KBM-7 (cell line): ENCODE measurements at regions not wholly inside any gene's neighbourhood (a gene's known extent, or its start where the extent isn't known, plus 50 kb on each side); places are given as distances from the start of the nearest gene placed in this dataset.
"Not testable (repeated sequence)": the region's sequence is repeated elsewhere in the genome, so short reads cannot be mapped to it uniquely, and the experiment has no call there.

Experiments
- DNase-seq: peaks from one replicate; pipeline ENCODE4 v3.0.0-alpha.2; 2015
- in situ Hi-C: fragments of 300-500 bp; cut with MboI; formaldehyde crosslinking; loops from 2 replicates; pipeline ENCODE4 v1.14.3; 2020; ENCODE audit warnings: low sequenced_read_pairs, low pct_unique_long_range_greater_than_20kb, mixed read lengths

DNA sequence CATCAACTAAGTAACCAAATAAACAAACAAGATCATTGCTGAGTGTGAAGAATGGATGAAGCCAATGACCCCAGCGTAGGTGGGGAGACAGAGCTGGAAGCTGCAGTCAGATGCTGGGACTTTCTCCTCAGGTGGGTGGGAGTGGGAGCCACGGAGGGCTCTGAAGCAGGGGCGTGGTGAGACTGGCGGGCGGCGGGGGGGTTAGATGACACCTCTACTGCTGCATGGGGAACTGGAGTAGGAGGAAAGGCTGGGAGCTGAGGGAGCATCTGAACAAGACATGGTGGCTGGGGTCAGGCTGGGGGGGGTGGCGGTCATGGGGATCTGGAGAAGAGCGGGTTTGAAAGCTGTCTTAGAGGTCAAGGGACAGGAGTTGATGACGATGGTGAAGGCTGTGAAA, 193.8 kb downstream of the C9orf50 start:
- no peak for DNase-seq
- in situ Hi-C loops: no loop called here

DNA sequence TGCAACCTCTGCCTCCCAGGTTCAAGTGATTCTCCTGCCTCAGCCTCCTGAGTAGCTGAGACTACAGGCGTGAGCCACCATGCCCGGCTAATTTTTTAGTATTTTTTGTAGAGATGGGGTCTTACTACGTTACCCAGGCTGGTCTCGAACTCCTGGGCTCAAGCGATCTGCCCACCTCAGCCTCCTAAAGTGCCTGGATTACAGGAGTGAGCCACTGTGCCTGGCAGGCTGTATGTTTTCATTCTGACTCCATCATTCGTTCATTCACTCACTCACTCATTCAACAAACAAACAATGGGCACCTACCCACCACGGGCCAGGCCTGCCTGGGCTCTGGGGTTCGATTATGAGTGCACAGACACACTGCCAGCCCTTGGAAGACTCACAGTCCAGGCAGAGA, 197.1 kb downstream of the C9orf50 start:
- DNase-seq, in situ Hi-C loops: not testable (repeated sequence)

DNA sequence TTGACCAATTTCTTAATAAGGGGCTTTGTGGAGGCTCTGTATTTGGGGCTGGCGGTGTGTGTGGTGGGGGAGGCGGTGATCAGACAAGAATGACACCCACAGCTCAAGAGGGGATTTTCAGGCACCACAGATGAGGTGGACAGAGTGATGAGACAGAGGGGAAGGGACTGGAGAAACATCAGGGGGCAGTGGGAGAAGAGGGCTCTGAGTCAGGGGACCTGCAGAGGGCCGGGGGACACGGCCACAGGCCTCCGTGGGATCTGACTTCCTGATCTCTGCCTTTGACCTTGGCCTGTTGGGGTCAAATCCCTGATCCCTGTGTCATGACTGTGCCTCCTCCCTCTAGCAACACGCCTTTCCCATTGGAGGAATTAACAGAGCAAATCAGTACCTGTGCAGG, 197.7 kb downstream of the C9orf50 start:
- in situ Hi-C loops: no loop called here

DNA sequence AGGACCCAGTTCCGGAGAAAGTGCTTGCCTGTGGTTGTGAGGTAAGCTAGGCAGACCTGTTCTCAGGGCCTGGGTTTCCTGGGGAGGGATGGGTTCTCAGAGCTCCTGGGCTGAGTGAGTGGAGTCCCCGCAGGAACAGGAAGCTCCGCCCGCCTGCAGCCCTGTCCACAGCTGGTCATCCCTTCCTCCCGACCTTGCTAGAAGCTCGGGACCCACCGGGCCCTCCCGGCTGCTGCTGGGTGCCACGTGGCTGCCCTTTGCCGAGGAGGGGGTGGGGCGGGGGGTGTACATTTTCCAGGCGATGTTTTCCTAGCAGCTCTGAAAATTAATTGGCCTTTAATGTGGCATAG, 198.1 kb downstream of the C9orf50 start:
- in situ Hi-C loops: no loop called here
- no peak for DNase-seq

More for the DNA sequence above, 197.7 kb downstream of the C9orf50 start:
- no peak for DNase-seq

DNA sequence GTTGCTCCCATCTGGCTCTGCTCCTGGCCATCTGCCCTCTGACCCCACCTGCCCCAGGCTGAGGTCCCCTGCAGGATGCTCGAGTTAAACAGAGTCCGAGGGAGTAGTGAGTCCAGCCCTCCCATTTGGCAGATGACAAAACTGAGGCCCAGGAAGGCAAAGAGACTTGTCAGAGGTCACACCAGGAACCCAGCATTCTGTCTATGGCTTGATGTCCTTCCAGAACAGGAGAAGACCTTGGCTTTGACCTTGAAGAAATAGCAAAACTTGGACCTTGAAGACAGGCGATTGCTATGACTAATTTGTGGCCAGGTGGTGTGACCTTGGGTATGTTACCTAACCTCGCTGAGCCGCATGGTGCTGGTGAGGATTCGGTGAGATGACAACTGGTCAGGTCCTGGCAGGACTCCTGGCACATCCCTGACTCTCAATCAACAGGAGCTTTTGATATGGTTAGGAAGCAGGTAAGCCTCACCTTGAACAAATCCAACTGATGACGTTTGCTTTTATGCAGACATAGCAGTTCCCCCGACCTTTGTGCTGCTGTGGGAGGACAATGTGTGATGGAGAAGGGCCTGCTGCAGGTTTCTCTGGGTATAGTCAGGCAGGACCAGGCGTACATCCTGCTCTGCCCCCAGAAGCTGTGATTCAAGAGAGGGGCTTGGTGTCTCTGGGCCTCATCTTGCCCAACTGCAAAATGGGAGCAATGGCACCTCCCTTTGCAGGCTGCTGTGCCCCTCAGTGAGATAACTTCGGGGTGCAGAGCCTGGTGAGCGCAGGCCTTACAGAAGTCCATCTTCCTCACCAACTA, 198.7 kb downstream of the C9orf50 start:
- in situ Hi-C loops: no loop called here
- no peak for DNase-seq

DNA sequence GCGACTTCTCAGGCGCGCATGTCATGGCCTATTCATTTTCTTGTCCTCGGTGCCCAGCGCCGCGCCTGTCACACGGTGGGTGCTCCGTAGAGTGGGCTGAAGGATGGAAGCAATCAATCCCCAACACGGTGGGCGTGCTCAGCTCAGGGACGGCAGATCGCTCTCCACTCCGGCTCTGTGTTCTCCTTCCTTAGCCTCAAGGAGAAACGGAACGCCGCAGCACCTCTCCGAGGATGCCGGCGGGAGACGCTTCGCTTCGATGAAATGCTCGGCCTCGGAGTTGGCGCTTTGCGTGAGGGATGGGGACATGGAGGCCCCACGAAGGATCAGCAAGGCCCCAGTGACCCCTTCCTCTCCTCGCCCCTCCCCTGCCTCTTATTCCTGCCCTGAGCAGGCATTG, 199.5 kb downstream of the C9orf50 start:
- in situ Hi-C loops: no loop called here
- DNase-seq: no peak

DNA sequence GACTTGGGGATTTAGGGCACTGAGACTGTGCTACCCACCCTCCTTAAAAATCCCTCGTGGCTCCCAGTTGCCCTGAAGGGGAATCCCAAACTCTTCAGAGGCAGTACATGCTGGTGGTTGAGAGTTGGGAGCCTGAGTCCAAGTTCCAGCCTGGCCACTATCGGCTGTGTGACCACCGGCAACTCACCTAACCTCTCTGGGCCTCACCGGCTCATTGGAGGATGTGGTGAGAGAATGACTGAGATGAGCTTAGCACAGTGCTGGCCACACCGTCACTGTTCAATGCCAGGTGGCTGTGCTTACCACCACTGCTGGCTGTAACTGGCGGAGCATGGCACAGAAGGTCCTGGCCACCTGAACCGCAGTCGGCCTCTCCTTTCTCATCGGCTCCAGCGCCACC, 200.2 kb downstream of the C9orf50 start:
- in situ Hi-C loops: no loop called here

DNA sequence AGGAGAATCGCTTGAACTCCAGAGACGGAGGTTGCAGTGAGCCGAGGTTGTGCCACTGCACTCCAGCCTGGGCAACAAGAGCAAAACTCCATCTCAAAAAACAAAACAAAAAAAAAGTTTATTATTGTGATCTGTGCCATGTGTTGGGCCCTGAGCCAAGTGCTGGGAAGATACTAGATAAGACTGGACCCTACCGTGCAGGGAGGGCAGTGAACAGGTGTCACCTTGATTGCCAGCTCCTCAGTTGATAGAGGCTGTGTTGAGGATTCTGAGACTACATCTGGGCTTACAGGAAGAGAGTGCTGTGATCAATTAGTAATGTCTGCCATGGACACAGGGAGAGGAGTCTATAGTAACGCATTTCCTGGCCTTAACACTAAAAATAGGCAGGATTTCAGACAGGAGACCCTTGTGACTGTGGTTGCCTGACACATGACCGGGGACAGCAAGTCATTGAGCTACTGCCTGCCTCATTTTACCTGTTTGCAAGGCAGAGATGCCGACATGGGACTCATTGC, 201.5 kb downstream of the C9orf50 start:
- in situ Hi-C loops: no loop called here
- no peak for DNase-seq

More for the DNA sequence above, 200.2 kb downstream of the C9orf50 start:
- DNase-seq: no peak

DNA sequence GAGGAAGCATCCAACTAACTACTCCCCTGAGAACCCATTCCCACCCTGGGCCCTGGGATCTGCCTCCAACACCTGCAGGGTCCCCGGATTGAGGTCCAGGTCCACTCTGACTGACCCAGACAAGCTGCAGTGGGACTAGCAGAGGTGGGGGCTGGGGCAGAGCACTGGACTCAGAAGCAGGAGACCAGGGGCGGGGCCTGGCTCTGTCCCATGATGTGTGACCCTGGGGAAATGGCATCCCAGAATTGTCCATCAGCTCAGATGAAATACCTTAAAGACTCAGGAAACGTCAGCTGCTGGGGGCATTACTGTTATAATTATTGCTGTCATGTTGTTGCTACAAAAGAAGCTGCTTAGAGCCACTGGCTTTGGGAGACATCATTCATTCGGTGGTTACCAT, 202.4 kb downstream of the C9orf50 start:
- DNase-seq: no peak
- in situ Hi-C loops: no loop called here

DNA sequence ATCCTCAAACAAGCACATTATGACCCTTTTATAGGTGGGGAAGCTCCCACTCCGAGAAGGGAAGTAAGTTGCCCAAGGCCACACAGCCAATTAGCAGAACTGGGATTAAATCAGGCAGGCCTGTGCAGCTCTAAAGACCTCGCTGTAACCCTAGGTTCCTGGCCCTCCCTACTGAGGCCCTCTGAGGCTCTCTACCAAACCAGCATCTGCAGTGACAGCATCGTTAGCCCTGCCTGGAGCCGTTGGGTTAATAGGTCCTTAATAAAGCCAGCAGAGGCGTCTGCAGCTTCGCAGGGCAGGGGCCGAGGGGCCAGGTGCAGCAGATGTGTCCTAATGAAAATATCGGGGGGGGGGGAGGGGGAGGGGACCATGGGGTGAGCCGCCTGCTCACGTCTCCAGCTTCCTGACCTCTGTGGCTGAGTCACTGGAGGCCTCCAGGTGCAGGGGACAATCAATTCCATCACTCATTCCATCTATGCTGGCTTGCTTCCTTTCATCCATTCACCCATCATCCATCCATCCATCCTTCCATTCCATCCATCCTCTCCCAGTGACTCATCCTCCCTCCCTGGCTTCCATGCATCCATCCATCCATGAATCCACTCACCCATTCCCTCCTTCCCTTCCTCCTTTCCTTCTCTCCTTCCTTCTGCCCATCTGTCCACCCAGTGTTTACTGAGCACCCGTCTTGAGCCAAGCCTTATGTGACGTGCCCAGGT, 203.9 kb downstream of the C9orf50 start:
- in situ Hi-C loops: no loop called here
- no peak for DNase-seq

DNA sequence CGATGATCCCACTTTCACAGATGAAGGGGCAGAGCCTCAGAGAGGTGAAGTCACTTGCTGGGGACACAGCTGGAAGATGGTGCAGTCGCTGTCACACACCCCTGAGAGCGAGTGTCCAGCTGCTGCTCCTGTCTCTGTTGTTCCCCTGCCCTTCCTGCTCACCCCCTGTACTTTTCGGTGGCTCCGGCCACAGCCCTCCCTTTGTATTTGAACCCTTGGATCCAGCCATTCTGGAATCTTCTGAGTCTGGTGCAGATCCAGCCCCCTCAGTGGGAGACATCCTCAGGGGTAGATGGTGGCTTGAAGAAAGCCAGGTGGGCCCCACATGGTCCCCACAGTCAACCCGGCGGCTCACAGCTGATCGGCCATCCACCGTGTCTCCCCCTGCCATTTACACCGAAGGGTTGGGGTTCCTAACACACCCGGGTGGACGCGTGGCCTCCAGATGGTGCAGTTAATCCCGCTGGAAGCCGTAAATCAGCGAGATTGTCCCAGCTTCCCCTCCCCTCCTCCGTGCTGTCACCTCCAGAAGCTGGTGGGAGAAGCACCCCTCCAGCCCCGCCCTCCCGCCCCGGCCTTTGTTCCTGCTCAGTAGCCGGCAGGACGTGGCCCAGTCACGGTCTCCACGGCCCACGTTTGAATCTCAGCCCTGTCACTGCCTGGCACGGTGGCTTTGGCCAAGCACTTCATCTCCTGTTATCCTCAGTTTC, 204.8 kb downstream of the C9orf50 start:
- in situ Hi-C loops: no loop called here
- DNase-seq: no peak

DNA sequence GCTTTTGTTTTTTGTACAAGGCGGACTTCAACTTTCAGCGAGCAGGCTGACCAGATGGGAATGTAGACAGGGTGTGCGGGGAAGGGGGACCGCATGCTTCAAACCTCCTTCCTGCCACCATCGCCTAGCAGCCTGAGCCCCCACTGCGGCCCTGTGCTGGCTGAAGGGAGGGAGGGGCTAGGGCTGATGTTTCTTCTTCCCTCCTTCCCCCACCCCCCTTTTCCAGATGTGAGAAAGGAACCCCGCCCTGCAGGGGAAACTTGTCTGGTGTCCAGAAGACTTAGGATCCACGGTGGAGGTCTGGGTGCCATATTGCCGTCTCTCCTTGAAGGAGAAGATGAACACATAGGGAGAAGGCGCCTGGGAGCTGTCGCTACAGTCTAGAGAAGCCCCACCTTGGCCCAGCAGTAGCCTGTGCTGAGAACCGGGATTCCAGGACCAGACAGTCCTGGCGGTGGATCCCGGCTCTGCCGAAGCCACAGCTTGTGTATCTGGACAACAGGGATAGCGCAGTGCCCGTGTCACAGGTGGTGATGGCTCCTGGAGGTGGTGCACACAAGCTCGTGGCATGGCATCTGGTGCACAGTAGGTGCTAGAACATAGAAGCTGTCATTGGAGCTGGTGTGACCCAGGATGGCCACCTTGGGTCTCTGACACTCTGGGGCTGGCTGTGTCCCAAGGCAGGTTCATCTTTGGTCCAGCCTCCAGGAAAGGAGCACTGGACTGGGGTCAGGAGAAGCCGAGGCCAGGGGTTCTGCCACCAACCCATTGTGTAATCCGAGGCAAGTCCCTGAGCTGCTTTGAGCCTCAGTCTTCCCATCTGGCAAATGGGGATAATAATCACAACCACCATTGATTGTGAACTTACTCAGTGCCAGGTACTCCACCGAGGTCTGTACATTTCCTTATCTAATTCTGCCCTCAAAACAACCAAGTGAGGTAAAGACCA, 205.6 kb downstream of the C9orf50 start:
- in situ Hi-C loops: no loop called here
- no peak for DNase-seq

DNA sequence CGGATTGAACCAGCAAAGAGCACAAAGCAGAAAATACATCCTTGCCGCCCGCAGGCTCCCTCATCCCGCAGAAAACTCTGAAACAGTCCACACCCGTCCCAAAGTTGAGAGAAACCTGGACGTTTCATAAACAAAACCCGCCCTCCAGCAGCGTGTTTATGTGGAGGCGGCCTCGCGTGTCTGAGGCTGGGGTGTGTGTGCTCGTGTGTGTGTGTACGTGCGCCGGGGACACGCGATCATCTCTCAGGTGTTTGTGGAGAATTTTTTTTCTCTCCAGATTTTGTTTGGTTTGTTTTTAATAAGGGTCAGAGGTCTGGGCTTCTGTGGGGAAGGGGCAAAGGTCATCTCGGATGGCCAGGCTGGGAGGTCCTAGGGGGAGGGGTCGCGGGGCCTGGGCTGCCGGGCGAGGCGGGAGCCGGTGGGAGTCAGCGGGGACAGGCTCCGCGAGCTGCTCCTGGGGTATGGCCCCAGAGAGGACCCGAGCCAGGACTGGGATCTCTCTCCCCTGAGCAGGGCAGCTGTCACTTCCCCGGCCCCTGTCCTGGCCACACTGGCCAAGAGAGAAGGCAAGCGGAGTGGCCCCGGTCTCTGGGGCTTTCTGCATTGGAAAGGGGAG, 206.4 kb downstream of the C9orf50 start:
- DNase-seq: peak; percentile 41
- in situ Hi-C loops: no loop called here

DNA sequence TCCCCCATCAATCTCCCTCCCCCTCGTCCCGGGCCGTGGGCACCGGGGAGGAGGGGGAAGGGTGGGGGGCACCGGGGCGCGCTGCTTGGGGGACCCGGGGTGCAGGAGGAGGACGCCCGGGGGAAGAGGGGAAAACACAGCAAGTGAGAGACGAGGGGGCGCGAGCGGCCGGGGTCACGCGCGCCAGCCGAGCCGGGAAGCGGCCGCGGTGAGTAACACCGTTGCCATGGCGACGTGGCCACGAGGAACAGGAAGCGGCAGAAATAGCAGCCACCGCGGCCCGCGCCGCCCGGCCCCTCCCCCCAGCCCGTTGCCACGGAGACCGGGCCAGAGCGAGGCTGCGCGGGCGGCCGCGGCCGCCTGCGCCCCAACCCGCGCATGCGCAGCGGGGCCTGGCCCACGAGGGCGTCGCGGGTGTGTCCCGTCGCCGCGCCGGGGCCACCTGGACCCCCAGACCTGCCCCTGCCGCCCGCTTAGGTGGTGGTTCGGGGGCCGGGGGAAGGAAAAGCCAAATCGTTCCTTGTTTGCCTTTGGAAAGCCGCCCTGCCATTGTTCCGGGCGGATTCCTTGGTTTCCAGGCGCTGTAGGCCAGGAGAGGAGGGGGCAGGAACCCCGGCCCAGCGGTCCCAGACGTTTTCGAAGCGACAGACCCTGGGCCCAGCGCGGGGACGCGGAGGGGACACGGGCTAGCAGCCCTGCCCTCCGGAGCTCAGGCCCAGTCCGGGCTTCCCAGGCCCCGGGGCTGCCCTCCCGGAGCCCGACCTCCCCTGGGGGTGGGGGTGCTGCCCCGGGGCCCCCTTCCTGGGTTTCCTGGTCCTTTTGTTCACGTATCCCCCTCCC, 207.1 kb downstream of the C9orf50 start:
- peak; percentile 97 for DNase-seq
- in situ Hi-C loops: no loop called here

DNA sequence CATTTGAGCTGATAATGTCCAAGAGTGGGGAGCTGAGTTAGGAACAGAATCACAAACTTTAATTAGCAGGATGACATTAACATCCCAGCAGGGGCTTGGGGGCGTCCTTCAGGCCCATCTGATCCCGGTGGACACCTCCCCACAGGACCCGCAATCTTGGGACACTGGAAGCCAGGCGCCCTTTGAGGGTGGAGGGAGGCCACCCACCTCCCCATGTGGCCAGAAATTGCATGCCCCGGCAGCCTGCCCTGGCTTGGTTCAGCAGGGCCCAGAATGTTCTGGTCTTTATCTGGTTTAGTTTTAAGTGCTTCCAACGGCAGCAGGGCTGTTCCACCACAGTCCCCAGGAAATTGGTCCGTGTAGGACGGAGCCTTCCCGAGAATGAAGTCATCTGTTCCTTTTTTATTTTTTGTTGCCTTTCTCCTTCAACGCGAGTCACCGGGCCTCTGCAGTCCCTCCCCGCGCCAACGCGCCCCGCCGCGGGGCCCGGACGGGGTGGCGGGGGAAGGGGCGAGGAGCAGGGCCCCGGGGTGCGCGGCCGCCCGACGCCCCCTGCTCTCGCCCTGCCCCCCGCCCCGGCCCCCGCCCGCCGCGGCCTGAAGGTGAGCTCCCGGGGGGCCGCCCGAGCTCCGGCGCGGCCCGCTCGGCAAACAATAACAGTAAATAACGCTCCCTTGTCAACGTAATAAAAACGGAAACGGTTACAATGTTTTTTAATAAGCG, 207.9 kb downstream of the C9orf50 start:
- in situ Hi-C loops: no loop called here
- DNase-seq: peak; percentile 77

DNA sequence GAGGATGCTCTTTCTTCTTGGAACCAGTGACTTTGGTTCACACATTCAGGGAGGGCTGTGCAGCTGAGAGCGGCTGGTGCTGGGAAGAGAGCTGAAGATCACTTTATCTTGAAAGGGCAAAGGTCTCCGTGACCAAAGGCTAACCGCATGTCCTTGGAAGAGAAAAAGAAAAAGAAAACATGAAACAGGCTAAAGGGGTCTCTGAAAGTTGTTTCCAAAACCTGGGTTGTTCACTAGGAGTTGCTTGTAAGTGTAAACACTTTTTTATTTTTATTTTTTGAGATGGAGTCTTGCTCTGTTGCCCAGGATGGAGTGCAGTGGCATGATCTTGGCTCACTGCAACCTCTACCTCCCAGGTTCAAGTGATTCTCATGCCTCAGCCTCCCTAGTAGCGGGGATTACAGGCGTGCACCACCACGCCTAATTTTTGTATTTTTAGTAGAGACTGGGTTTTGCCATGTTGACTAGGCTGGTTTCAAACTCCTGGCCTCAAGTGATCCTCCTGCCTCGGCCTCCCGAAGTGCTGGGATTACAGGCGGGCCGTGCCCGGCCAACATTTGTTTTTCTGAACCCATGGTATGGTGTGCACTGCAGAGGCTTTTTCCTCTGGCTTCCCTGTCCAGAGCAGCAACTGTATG, 208.6 kb downstream of the C9orf50 start:
- in situ Hi-C loops, DNase-seq: not testable (repeated sequence)
